ENCODE measurements at regions not wholly inside any gene's neighbourhood (a gene's known extent, or its start where the extent isn't known, plus 50 kb on each side); places are given as distances from the start of the nearest gene placed in this dataset.

- Histone ChIP-seq H2BK20ac (ENCODE audit: low read depth, low read length, poor library complexity, severe bottlenecking) (no peak overlapping the region), H3K23ac (ENCODE audit: insufficient read length, low read depth, low read length) (no peak overlapping the region), H3K23me2 (ENCODE audit: insufficient read length, low read depth, low read length, poor library complexity, severe bottlenecking) (no peaks in the 10 kb centered on the region), H3K79me1 (ENCODE audit: insufficient read depth, low read depth, low read length, poor library complexity, severe bottlenecking) (no peaks in the 10 kb centered on the region), H2AFZ (ENCODE audit: low read length) (no peak overlapping the region), H4K20me1 (ENCODE audit: control insufficient read depth, insufficient read depth, insufficient read length) (no peaks in the 10 kb centered on the region), H3K18ac (ENCODE audit: insufficient read length, low read depth, low read length) (no peak overlapping the region), H2BK120ac (ENCODE audit: low read depth, low read length, poor library complexity, severe bottlenecking) (no peak overlapping the region), H3K56ac (ENCODE audit: insufficient read length, low read depth, low read length) (no peak overlapping the region), H3K9ac (ENCODE audit: extremely low read depth, insufficient read length, low read length) (no peak overlapping the region), H3K27ac (ENCODE audit: insufficient read length, low read depth, low read length) (no peak overlapping the region), H4K91ac (ENCODE audit: insufficient read length, low read depth, low read length) (no peak overlapping the region), H4K5ac (ENCODE audit: insufficient read length, low read depth, low read length) (no peak overlapping the region), H3K9me3 (ENCODE audit: control insufficient read depth, low read depth, low read length) (no peaks in the 10 kb centered on the region), H3K4ac (ENCODE audit: low read depth, low read length) (no peak overlapping the region), H3T11ph (ENCODE audit: low read length) (no peak overlapping the region), H2AK5ac (ENCODE audit: insufficient read length, low read length) (no peak overlapping the region), H2BK12ac (ENCODE audit: insufficient read length, low read depth, low read length) (no peak overlapping the region), H2BK15ac (ENCODE audit: low read depth, low read length) (no peak overlapping the region), H3K14ac (ENCODE audit: insufficient read depth, low read length) (no peak overlapping the region), H3K79me2 (ENCODE audit: insufficient read depth, low read length) (no peaks in the 10 kb centered on the region), H3K27me3 (ENCODE audit: insufficient read depth, low read length) (no peaks in the 10 kb centered on the region; the same call in 1 of the 2 replicates), H2BK5ac (ENCODE audit: insufficient read length, low read length) (no peak overlapping the region), H4K8ac (replicated peaks; ENCODE audit: insufficient read length, low read depth, low read length) (no peak overlapping the region), H3K4me2 (ENCODE audit: insufficient read depth, insufficient read length, low read length) (no peak overlapping the region), H3K4me1 (ENCODE audit: insufficient read depth, low read length) (no peaks in the 10 kb centered on the region; the same call in 1 of the 2 replicates)
- Mint-ChIP-seq H3K36me3 (ENCODE audit: insufficient read depth in 1 of 3, low read depth in 3 of 3) (no peaks in the 10 kb centered on the region), H3K4me3 (no peak overlapping the region), H3K9me3 (no peaks in the 10 kb centered on the region), H3K4me1 (peaks cover 19 to 20% of the 10 kb centered on the region in 2 experiments), H3K27me3 (ENCODE audit: low read depth) (peaks cover 34% of the 10 kb centered on the region), H3K27ac (no peak overlapping the region)
- DNase-seq: no peak
- no CpG with 5 or more reads among the region's 3 CpGs for WGBS (ENCODE audit: extremely low coverage, insufficient read length, low lambda C conversion rate)
- TF ChIP-seq CTCF (conservative IDR thresholded peaks at IDR 0.05): no peak
These were observed 88.4 kb upstream of the TEAD1 start for GRCh38 chr11:12585861-12586260.

Measured in H9 (cell line).